DMS 273 (cell line): ENCODE measurements at regions not wholly inside any gene's neighbourhood (a gene's known extent, or its start where the extent isn't known, plus 50 kb on each side); places are given as distances from the start of the nearest gene placed in this dataset.
"Not testable (repeated sequence)": the region's sequence is repeated elsewhere in the genome, so short reads cannot be mapped to it uniquely, and the experiment has no call there.

Experiments
- DNase-seq: peaks from one replicate; lab custom pipeline; 2025; ENCODE audit not compliant: unreplicated experiment; lab: John Stamatoyannopoulos, UW

GRCh38 chr5:13108265-13108664 is 836.2 kb downstream of the DNAH5 start:
- DNase-seq: no peak

DNA sequence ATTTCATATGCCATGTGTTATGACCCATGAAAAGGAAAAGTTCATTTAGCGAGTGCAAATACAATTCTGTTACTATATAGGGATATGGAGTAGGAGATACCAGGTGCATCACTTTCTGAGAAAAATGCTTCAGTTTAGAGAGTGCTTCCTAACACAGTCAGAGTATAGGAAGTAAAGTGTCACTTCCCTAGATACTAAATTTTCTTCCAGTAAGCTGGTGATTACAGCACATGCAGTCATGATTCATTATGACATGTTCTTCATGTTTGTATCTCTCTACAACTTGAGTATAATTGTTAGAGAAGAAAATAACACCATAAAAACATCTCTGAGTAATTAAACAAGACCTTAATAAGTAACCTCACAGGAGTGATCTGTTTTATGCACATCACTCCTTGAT is 837.0 kb downstream of the DNAH5 start:
- no peak for DNase-seq

GRCh38 chr5:13081116-13081515 is 863.4 kb downstream of the DNAH5 start:
- DNase-seq: no peak

- not testable (repeated sequence) for DNase-seq
Observed at GRCh38 chr5:13072936-13073335, 871.6 kb downstream of the DNAH5 start.

- no peak for DNase-seq
Observed at GRCh38 chr5:13063088-13063487, 881.4 kb downstream of the DNAH5 start.

DNA sequence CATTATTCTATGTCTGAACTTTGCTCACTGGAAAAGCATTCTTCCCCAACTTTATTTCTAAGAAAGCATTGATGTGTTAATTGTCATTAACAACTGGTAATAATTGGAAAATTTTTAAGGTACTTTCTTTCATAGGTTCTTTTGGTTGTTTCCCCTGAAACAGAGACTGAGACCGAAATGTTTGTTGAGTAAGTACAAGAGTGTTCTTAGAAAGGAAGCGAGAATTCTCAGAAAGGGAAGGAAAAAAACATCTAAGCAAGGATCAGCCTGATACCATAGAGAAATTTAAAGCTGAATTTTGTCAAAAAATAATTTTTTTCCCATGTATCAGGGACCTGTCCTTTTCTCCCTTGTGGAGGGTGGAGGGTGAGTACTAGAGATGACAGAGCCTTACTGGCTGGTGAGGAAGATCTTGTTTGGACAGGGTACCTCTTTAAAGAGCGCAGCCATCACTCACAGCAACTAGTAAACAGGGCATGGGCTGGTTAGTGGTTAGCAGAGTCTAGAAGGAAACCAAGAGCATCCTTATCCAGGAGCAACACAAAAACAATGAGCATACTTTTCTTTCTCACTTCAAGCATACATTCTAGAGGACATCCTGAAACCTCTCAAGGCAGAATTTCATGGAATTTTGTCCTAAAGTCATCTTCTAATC is 898.5 kb downstream of the DNAH5 start:
- no peak for DNase-seq

GRCh38 chr5:13034061-13034460 is 910.4 kb downstream of the DNAH5 start:
- DNase-seq: no peak

DNA sequence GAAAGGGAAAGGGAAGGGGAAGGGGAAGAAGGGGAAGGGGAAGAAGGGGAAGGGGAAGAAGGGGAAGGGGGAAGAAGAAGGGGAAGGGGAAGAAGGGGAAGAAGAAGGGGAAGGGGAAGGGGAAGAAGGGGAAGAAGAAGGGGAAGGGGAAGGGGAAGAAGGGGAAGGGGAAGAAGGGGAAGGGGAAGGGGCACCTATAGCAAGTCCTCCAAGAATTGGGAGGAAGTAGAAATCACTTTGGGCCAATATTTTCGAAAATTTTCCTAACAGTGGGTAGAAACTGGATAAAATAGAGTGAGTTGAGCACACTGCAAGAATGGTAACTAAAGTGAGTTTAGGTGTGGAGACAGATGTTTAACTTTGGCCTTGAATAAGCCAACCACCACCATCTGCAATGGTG is 915.3 kb downstream of the DNAH5 start:
- DNase-seq: no peak

GRCh38 chr5:13027874-13028273 is 916.6 kb downstream of the DNAH5 start:
- no peak for DNase-seq

GRCh38 chr5:13019729-13020128 is 924.8 kb downstream of the DNAH5 start:
- DNase-seq: no peak

- DNase-seq: no peak
Observed at GRCh38 chr5:13003457-13003856, 941.0 kb downstream of the DNAH5 start.

GRCh38 chr5:12999667-13000066 is 944.8 kb downstream of the DNAH5 start:
- no peak for DNase-seq

GRCh38 chr5:12985142-12985541 is 959.3 kb downstream of the DNAH5 start:
- DNase-seq: no peak

GRCh38 chr5:12974856-12975255 is 969.6 kb downstream of the DNAH5 start:
- no peak for DNase-seq

GRCh38 chr5:12965804-12966203 is 978.7 kb downstream of the DNAH5 start:
- no peak for DNase-seq

- DNase-seq: no peak
Observed at GRCh38 chr5:12959713-12960112, 984.8 kb downstream of the DNAH5 start.

GRCh38 chr5:12952409-12952808 is 992.1 kb downstream of the DNAH5 start:
- no peak for DNase-seq

- DNase-seq: no peak
Observed at GRCh38 chr5:12951846-12952245, 992.6 kb downstream of the DNAH5 start.

GRCh38 chr5:12947379-12947778 is 997.1 kb downstream of the DNAH5 start:
- DNase-seq: no peak

DNA sequence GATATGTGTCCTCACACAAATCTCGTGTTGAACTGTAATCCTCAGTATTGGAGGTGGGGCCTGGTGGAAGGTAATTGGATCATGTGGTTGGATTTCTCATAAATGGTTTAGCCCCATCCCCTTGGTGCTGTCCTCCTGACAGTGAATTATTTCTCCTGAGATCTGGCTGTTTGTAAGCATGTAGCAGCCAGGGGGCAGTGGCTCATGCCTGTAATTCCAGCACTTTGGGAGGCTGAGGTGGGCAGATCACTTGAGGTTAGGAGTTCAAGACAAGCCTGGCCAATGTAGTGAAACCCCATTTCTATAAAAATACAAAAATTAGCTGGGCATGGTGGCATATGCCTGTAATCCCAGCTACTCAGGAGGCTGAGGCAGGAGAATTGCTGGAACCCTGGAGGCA is 999.0 kb downstream of the DNAH5 start:
- not testable (repeated sequence) for DNase-seq

GRCh38 chr5:12936221-12936620 is 1008.3 kb downstream of the DNAH5 start:
- DNase-seq: no peak

DNA sequence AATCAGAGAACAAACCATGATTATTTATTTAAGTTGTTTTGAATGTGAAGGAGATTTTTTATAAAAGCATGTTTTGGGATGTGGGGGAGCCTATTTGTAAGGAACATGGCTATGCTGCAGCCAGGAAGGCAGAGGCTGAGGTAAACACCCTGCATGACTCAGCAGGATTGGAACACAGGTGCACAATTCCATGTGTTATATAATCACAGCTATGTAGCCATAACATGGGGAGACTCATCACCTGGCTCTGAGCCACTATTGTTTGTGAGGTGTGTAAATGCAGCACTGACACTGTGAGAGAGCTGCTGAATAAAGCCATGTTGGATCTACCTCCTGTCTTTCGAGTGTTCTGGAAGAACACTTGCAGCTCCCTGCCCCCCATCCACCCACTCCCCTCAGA is 1009.8 kb downstream of the DNAH5 start:
- no peak for DNase-seq

DNA sequence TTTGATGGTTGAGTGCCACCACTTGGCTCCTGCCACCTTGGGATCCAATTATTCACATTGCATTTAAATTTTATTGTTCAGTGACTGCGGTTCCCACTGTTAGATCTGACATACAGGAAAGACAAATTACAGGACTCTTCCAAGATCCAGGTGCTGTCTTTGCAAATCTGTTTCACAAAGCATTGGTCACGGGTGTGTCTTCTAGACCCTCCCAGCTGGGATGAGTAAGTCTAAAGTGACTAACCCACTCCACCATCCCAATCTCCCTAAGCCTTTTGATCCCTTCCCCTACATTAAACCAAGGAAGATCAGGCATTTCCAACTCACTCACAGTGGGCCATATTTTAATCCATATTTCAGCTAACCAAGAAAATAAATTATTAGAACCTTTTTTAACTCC is 1016.3 kb upstream of the CTNND2 start:
- DNase-seq: no peak
